Stimulated activated naive CD8-positive, alpha-beta T cell treated with anti-CD3 and anti-CD28 coated beads, Interleukin-15, amount 100 ng/mL, for 72 hours (primary cell): ENCODE measurements at regions not wholly inside any gene's neighbourhood (a gene's known extent, or its start where the extent isn't known, plus 50 kb on each side); places are given as distances from the start of the nearest gene placed in this dataset.

Experiments used
- ATAC-seq: fragments of 150-1000 bp; cut with Tn5 transposase; 2 replicates; pipeline ENCODE4 v1.10.0; 2021; ENCODE audit warnings: mild to moderate bottlenecking, moderate library complexity
- DNase-seq, 2 donors: peaks; one replicate each; pipeline ENCODE4 v3.0.0; 2021 to 2022
- H3K27ac Mint-ChIP-seq, 2 donors: one replicate each; pipeline ENCODE4 v1.8.0; 2022; ENCODE audit warnings: mild to moderate bottlenecking in 2 of 2, mixed read lengths in 2 of 2, moderate library complexity in 2 of 2
- H3K27me3 Mint-ChIP-seq: one replicate; pipeline ENCODE4 v1.8.0; 2022; ENCODE audit warnings: mixed read lengths
- H3K4me1 Mint-ChIP-seq: one replicate; pipeline ENCODE4 v1.8.0; 2022; ENCODE audit warnings: mild to moderate bottlenecking, mixed read lengths
- H3K4me3 Mint-ChIP-seq, 2 donors: one replicate each; pipeline ENCODE4 v1.8.0; 2022; ENCODE audit warnings: mild to moderate bottlenecking in 2 of 2, mixed read lengths in 2 of 2, moderate library complexity in 1 of 2
- H3K9me3 Mint-ChIP-seq, 2 donors: one replicate each; pipeline ENCODE4 v1.8.0; 2022; ENCODE audit warnings: mixed read lengths in 2 of 2

GRCh38 chr7:52317921-52318320, 717.5 kb upstream of the POM121L12 start:
- Mint-ChIP-seq H3K4me1 (no peaks in the 10 kb centered on the region), H3K27ac (no peak overlapping the region), H3K4me3 (no peak overlapping the region), H3K27me3 (no peaks in the 10 kb centered on the region), H3K9me3 (peaks cover 0 to 11% of the 10 kb centered on the region in 2 donors)
- no peak for ATAC-seq
- no peak for DNase-seq

DNA sequence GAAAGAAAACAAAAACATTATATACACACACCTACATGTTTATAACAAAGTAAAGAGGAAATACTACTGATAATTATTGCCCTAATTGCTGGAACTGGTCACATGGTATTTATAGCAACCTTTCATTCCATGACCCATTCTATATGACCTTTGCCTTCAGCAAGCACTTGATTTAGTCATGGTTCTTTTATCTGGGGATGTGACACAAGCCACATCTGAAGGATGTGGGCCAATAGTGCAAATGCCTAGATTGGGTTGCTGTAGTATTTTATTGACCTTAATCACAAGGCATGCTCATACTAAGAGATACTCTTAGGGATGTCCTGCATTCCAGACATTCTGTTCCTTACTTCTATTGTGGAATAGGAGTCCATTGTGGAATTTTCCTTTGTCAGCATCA, 723.5 kb upstream of the POM121L12 start:
- H3K9me3 Mint-ChIP-seq = peaks cover 0 to 10% of the 10 kb centered on the region in 2 donors
- ATAC-seq = no peak
- H3K27me3 Mint-ChIP-seq = no peaks in the 10 kb centered on the region
- no peak overlapping the region for H3K27ac Mint-ChIP-seq
- H3K4me1 Mint-ChIP-seq = no peaks in the 10 kb centered on the region
- no peak overlapping the region for H3K4me3 Mint-ChIP-seq
- no peak for DNase-seq

- DNase-seq = no peak
- H3K9me3 Mint-ChIP-seq = peaks cover 0 to 2% of the 10 kb centered on the region in 2 donors
- ATAC-seq = no peak
- H3K27me3 Mint-ChIP-seq = no peaks in the 10 kb centered on the region
- H3K4me3 Mint-ChIP-seq = no peak overlapping the region
- H3K27ac Mint-ChIP-seq = no peak overlapping the region
- H3K4me1 Mint-ChIP-seq = no peaks in the 10 kb centered on the region
Observed at GRCh38 chr7:52309631-52310030, 725.8 kb upstream of the POM121L12 start.

DNA sequence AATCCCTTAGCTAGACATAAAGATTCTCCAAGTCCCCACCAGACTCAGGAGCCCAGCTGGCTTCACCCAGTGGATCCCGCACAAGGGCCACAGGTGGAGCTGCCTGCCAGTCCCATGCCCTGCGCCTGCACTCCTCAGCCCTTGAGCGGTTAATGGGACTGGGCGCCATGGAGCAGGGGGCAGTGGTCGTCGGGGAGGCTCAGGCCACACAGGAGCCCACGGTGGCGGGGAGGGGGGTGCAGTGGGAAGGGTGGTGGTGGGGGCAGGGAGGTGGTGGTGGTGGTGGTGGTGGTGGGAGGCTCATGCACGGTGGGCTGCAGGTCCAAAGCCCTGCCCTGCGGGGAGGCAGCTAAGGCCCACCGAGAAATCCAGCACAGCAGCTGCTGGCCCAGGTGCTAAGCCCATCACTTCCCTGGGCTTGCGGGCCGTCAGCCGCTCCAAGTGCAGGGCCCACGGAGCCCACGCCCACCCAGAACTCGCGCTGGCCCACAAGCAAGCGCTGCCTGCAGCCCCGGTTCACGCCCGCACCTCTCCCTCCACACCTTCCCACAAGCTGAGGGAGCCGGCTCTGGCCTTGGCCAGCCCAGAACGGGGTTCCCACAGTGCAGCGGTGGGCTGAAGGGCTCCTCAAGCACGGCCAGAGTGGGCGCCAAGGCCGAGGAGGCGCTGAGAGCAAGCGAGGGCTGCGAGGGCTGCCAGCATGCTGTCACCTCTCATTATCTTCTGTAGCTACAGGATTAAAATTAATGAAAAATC, 732.5 kb upstream of the POM121L12 start:
- H3K27ac Mint-ChIP-seq = no peak overlapping the region
- ATAC-seq (peak; percentile 78), DNase-seq (no peak)
- peaks cover 6% of the 10 kb centered on the region for H3K4me1 Mint-ChIP-seq
- no peaks in the 10 kb centered on the region for H3K9me3 Mint-ChIP-seq
- H3K27me3 Mint-ChIP-seq = no peaks in the 10 kb centered on the region
- no peak overlapping the region for H3K4me3 Mint-ChIP-seq

GRCh38 chr7:52297128-52297527, 738.3 kb upstream of the POM121L12 start:
- H3K27me3 Mint-ChIP-seq = no peaks in the 10 kb centered on the region
- no peaks in the 10 kb centered on the region for H3K9me3 Mint-ChIP-seq
- no peak for ATAC-seq
- H3K4me3 Mint-ChIP-seq = no peak overlapping the region
- H3K4me1 Mint-ChIP-seq = peaks cover 1% of the 10 kb centered on the region
- no peak overlapping the region for H3K27ac Mint-ChIP-seq
- DNase-seq = no peak

DNA sequence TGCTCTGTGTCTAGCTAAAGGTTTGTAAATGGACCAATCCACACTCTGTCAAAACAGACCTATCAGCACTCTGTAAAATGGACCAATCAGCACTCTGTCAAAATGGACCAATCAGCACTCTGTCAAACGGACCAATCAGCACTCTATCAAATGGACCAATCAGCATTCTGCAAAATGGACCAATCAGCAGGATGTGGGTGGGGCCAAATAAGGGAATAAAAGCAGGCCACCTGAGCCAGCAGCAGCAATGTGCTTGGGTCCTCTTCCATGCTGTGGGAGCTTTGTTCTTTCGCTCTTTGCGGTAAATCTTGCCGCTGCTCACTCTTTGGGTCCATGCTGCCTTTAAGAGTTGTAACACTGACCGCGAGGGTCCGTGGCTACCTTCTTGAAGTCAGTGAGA, 740.5 kb upstream of the POM121L12 start:
- Mint-ChIP-seq H3K4me3 (no peak overlapping the region), H3K9me3 (peaks cover 2 to 3% of the 10 kb centered on the region in 2 donors), H3K27me3 (no peaks in the 10 kb centered on the region), H3K4me1 (no peaks in the 10 kb centered on the region), H3K27ac (no peak overlapping the region)
- DNase-seq = no peak
- ATAC-seq = no peak

- Mint-ChIP-seq H3K27ac (no peak overlapping the region), H3K27me3 (no peaks in the 10 kb centered on the region), H3K4me3 (no peak overlapping the region), H3K4me1 (no peaks in the 10 kb centered on the region), H3K9me3 (peaks cover 5 to 7% of the 10 kb centered on the region in 2 donors)
- ATAC-seq (no peak), DNase-seq (no peak)
Observed at GRCh38 chr7:52289247-52289646, 746.2 kb upstream of the POM121L12 start.

DNA sequence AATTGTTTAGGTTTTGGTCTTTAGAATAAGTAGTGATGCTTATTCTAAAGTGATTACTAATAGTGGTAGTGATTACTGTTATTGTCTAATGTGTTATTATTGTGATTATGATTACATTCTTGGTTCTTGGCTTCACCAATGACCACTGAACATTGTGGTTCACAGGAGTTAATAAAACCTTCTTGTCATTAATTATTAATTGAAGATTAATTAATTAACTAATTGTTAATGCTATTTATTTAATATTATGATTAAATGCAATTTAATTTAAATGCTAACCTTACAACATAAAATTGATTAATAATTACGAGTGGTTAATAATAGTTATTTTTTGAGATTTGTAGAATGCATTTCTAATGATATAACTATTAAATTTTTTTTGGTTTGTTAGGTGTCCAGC, 747.7 kb upstream of the POM121L12 start:
- no peak overlapping the region for H3K27ac Mint-ChIP-seq
- H3K4me3 Mint-ChIP-seq = no peak overlapping the region
- DNase-seq (no peak), ATAC-seq (no peak)
- peaks cover 5 to 12% of the 10 kb centered on the region in 2 donors for H3K9me3 Mint-ChIP-seq
- no peaks in the 10 kb centered on the region for H3K4me1 Mint-ChIP-seq
- H3K27me3 Mint-ChIP-seq = no peaks in the 10 kb centered on the region

DNA sequence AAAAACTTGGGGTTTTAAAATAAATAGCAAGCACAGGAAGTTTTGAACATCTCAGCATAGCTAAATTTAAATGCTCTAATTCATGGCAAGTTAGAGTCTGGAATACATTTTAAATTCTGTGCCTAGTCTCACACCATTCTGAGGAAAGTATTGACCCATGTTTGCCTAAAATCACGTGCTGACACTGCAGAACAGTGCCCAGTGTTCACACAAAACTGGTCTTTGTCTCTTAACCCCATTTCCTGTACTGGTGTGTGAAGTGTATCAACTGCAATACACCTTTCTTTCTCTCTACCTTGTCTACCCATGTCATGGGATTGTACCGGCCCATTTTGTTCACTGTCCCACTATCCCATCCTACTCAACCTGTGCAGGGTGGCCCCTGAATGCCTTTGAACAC, 749.7 kb upstream of the POM121L12 start:
- Mint-ChIP-seq H3K9me3 (peaks cover 15 to 24% of the 10 kb centered on the region in 2 donors), H3K27me3 (no peaks in the 10 kb centered on the region), H3K4me3 (no peak overlapping the region), H3K27ac (no peak overlapping the region), H3K4me1 (no peaks in the 10 kb centered on the region)
- no peak for ATAC-seq
- no peak for DNase-seq

GRCh38 chr7:52283335-52283734, 752.1 kb upstream of the POM121L12 start:
- H3K4me1 Mint-ChIP-seq = no peaks in the 10 kb centered on the region
- no peaks in the 10 kb centered on the region for H3K27me3 Mint-ChIP-seq
- DNase-seq (no peak), ATAC-seq (no peak)
- peak overlapping the region in 1 of 2 donors; percentile 31 for H3K27ac Mint-ChIP-seq
- H3K9me3 Mint-ChIP-seq = peaks cover 10 to 23% of the 10 kb centered on the region in 2 donors
- H3K4me3 Mint-ChIP-seq = no peak overlapping the region

- no peaks in the 10 kb centered on the region for H3K27me3 Mint-ChIP-seq
- DNase-seq = peak in 1 of 2 donors; percentile 10
- H3K27ac Mint-ChIP-seq = no peak overlapping the region
- no peaks in the 10 kb centered on the region for H3K4me1 Mint-ChIP-seq
- ATAC-seq = peak; percentile 46
- peak overlapping the region in 1 of 2 donors; percentile 19 for H3K4me3 Mint-ChIP-seq
- H3K9me3 Mint-ChIP-seq = peaks cover 0 to 3% of the 10 kb centered on the region in 2 donors
Observed at GRCh38 chr7:52273685-52274610, 761.5 kb upstream of the POM121L12 start.

DNA sequence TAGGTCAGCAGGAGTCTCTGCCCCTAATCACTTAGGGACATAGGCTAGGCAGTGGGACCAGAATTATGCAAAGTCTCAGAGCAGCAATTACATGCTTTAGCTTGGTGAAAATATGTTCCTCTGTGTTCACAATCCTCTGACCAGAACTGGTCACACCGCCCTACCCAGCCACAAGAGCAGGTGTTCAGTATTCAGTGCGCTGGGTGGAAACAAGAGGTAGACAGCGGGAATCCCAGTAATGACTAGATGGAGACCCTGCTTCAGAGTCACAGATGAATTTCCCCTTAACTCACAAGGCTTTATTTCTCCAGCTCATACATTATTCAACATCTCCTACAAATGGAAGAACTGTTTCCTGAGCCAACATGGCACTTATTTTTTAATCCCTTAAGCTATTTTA, 763.7 kb upstream of the POM121L12 start:
- H3K4me3 Mint-ChIP-seq = no peak overlapping the region
- no peak overlapping the region for H3K27ac Mint-ChIP-seq

GRCh38 chr7:52270301-52270700, 765.1 kb upstream of the POM121L12 start:
- H3K9me3 Mint-ChIP-seq = no peaks in the 10 kb centered on the region
- no peaks in the 10 kb centered on the region for H3K4me1 Mint-ChIP-seq
- no peaks in the 10 kb centered on the region for H3K27me3 Mint-ChIP-seq
- no peak overlapping the region for H3K4me3 Mint-ChIP-seq
- H3K27ac Mint-ChIP-seq = no peak overlapping the region
- DNase-seq (no peak), ATAC-seq (no peak)

More for the DNA sequence above, 763.7 kb upstream of the POM121L12 start:
- no peaks in the 10 kb centered on the region for H3K4me1 Mint-ChIP-seq
- H3K27me3 Mint-ChIP-seq = no peaks in the 10 kb centered on the region
- H3K9me3 Mint-ChIP-seq = no peaks in the 10 kb centered on the region
- no peak for ATAC-seq
- no peak for DNase-seq

- Mint-ChIP-seq H3K9me3 (no peaks in the 10 kb centered on the region), H3K4me3 (no peak overlapping the region), H3K27ac (no peak overlapping the region), H3K27me3 (no peaks in the 10 kb centered on the region), H3K4me1 (no peaks in the 10 kb centered on the region)
- no peak for DNase-seq
- ATAC-seq = no peak
Observed at GRCh38 chr7:52269669-52270068, 765.8 kb upstream of the POM121L12 start.

DNA sequence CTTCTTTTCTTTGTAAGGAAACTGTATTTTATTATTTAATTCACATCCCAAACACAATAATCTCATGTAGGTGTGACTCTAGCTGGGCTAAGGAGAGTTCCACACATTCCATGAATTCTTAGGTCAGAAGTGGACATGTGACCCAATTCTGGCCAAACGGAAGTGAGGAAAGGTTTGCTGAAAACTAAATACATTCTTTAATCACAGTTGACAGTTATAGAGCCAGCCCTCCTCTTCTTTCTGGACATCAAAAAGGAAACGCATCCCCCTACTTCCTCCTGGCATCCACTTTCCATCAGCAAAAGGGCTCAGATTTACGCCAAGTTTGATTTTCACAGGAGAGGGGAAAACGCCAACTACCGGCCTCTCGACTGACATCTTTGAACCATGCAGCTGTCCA, 774.4 kb upstream of the POM121L12 start:
- ATAC-seq (no peak), DNase-seq (no peak)
- H3K27me3 Mint-ChIP-seq = no peaks in the 10 kb centered on the region
- no peak overlapping the region for H3K27ac Mint-ChIP-seq
- no peaks in the 10 kb centered on the region for H3K4me1 Mint-ChIP-seq
- H3K4me3 Mint-ChIP-seq = no peak overlapping the region
- H3K9me3 Mint-ChIP-seq = peaks cover 0 to 4% of the 10 kb centered on the region in 2 donors

DNA sequence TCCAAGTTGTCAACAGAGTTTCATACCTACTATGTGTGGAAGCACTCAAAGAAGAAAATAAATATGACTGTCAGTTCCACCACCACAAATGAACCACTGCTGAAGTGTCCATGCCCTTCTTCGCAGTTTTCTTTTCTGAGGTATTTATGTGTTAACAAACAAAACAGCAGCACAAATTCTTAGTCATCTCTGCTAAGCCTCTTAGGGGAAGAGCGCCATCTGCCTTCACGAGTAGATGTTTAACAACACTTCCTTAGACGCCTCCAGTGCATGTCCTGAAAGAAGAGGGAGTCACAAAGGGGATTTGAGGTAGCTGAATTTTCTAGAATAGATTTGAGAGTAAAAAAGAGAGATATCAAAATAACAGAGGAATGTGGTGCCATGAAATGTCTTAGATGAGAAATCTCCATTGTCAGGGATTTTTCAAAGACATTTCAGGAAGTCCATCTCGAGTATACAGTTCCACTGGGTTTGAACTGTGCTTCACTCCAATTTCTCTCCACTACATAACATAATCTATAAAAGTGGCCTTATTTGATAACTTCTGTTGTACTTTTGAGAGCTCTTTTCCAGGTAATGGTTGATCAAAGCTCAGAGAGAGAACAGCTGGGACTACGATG, 775.3 kb upstream of the POM121L12 start:
- Mint-ChIP-seq H3K9me3 (peaks cover 0 to 4% of the 10 kb centered on the region in 2 donors), H3K4me1 (no peaks in the 10 kb centered on the region), H3K27me3 (no peaks in the 10 kb centered on the region), H3K27ac (no peak overlapping the region), H3K4me3 (no peak overlapping the region)
- ATAC-seq = no peak
- no peak for DNase-seq
